Right renal pelvis (tissue), 4 donors: ENCODE measurements at regions not wholly inside any gene's neighbourhood (a gene's known extent, or its start where the extent isn't known, plus 50 kb on each side); places are given as distances from the start of the nearest gene placed in this dataset.

ENCODE experiments used
- DNase-seq, 4 donors: peaks; one replicate each; pipeline ENCODE4 v3.0.0-alpha.2; 2013; ENCODE audit warnings: low read depth in 4 of 4, low spot score in 3 of 4, missing footprints in 1 of 4

DNA sequence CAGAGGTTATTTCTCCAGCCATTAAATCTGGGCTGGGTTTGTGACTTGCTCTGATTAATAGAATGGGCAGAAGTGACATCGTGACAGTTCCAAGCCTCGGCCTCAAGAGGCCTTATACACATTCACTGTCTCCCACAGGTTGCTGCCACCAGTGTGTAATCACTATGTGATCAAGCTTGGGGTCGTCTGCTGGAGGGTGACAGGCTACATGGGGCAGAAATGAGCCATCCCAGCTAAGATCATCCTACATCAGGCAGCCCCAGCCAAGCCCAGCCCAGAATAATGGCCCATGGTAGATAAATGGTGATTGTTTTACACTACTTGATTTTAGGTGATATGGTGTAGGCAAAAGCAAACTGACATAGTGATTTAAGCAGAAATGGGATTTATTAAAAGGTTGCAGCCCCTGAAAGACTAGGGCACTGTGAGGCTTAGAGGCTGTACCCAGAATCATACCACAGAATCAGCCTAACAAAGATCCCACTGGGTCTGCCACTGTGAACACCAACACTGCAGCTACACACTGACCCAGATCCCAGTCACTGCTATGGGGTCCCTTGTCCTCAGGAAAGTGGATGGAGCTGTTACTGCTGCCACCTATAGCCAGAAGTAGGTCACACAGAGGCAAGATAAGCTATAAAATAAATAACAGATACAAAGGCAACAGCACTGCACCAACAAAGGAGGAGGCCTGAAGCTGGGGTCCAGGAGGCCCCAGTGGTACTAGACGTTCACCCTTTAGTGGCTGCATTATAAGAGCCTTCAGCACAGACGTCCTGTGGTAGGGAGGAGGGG, 159.6 kb upstream of the RBPJ start:
- no peak for DNase-seq

- DNase-seq: no peak
Observed at GRCh38 chr4:26162101-26162500, 158.7 kb upstream of the RBPJ start.

DNA sequence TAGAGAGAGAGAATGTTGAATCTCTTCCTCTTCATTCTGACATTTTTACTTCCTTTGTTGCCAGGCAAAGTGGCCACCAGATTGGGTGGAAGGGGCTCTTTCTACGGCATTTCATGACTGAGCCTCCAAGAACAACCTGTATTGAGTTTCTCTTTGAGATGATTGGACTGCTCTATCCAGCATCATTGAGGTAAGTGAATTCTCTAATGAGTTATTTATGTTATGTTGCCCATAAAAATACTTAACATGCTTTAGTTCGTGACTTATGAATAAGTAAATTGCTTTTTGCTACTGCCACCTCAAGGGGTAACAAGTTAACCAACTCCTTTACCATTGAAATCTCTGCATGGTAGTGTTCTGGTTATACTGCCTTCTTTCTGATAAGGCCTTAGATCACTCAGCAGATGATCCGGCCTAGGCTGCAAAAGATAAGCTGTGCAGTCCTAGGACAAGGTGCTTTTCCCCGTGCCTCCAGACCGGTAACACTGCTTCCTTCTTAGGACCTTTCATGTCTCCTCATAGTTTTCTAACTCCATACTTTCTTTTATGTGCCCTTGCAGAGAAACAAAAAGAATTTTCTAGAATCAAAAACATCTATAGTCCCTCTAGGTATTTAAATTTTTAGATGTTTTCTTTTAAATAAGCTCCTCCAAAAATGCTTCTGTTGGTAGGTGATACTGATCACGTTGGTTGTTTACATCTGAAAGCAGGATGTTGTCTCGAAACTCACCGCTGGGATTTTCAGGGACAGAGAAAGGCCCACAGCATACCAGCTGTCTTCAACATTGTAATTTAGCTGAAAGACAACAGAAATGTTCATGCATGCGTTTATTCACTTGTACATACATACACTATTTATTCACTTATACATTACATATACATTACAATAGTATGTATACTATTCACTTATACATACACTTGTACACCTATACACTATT, 157.1 kb upstream of the RBPJ start:
- no peak for DNase-seq

- no peak for DNase-seq
Observed at GRCh38 chr4:26171501-26171900, 149.3 kb upstream of the RBPJ start.

DNA sequence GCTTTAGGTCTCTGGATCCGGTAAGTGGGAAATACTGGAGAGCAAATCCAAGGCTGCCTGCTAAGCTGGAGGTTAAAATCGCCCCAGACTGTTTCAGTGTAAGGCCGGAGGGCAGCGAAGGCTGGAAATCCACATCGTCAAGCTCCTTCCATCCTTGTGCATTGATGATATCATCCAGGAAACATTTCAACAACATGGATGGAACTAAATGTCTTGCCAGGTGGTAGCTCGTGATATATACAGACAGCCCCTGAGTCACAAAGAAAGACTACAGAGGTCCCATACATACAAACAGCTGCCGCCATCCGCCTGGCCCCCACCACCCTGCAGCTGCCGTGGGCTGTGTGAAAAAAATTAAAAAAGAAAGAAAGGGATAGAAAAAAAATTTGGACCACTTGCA, 148.9 kb upstream of the RBPJ start:
- DNase-seq: no peak

GRCh38 chr4:26173619-26174018, 147.2 kb upstream of the RBPJ start:
- no peak for DNase-seq

DNA sequence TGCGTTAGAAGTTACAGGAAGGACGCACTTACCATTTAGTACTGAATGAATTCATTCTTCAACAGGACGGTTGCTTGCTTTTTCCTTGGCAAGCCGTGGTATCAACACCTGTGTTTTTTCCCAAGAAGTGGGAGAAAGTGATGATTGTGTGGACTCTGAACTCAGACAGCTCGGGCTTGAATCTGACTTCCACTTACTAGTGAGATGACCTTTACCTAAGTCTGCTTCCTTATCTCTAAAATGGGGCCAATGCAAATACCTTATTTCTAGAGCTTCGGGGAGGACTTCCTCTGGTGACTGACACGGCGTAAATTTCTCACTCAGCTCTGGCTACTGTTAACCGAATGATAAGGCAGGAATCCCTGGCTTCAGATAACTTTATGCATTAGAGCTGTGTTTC, 146.8 kb upstream of the RBPJ start:
- no peak for DNase-seq

GRCh38 chr4:26175006-26175786, 145.6 kb upstream of the RBPJ start:
- no peak for DNase-seq

DNA sequence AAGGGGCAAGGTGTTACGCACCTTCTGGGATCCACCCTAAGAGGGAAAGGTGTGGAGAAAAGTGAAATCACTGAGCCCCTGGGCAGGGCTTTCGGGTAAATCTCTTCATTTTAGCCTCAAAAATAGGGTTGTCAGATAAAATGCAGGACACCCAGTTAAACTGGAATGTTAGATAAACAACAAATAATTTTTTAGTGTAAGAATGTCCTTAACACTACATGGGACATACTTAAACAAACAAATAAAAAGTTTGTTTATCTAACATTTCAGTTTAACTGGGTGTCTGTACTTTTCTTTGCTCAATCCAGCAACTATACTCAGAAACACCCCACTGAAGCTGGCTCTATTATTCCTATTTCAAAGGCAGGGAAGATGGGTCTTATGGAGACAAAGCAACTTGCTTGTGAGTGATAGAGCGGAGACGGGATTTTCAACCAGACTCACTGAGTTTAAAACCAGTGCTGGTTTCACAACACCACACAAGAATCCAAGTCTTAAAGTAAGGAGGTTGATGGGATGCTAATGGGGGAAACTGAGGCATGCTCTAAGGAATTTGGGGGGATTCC, 144.8 kb upstream of the RBPJ start:
- no peak for DNase-seq

- no peak for DNase-seq
Observed at GRCh38 chr4:26176598-26177149, 144.1 kb upstream of the RBPJ start.

GRCh38 chr4:26178854-26179253, 142.0 kb upstream of the RBPJ start:
- no peak for DNase-seq

DNA sequence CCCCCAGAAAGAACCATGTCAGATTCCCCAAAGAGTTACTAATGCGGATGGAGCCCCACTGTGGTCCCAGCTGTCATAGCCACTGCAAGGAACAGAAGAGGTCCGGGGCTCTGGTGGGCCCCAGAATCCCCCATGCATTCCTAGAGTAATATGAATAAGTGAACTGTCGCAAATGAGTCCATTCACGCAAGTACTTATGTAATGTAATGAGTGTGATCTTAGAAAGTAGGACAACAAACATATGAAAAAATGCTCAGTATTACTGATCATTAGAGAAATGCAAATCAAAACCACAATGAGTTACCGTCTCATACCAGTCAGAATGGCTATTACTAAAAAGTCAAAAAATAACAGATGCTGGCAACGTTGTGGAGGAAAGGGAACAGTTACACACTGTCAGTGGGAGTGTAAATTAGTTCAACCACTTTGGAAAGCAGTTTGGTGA, 141.5 kb upstream of the RBPJ start:
- no peak for DNase-seq

DNA sequence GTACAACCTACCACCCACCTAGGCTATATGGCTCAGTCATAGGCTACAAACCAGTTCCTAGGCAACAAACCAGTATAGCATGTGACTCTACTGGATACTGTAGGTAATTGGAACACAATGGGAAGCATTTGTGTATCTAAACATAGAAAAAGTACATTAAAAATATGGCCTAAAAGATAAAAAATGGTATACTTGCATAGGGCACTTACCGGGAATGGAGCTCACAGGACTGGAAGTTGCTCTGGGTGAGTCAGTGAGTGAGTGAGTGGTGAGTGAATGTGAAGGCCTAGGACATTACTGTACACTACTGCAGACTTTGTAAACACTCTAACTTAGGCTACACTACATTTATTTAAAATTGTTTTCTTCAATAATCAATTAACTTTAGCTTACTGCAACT, 139.2 kb upstream of the RBPJ start:
- no peak for DNase-seq

DNA sequence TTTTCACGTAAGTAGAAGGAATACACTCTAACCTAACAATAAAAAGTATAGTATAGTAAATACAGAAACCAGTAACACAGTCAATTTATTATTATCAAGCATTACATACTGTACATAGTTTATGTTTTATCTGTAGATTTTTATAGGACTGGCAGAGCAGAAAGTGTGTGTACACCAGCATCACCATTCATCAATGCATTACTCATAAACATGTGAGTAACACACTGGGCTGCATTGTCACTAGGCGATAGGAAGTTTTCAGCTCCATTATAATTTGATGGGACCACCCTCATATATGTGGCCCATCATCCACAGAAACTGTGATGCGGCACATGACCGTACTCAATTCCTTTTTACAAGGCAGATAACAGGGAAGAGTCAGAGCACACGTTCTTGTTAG, 137.8 kb upstream of the RBPJ start:
- DNase-seq: no peak

DNA sequence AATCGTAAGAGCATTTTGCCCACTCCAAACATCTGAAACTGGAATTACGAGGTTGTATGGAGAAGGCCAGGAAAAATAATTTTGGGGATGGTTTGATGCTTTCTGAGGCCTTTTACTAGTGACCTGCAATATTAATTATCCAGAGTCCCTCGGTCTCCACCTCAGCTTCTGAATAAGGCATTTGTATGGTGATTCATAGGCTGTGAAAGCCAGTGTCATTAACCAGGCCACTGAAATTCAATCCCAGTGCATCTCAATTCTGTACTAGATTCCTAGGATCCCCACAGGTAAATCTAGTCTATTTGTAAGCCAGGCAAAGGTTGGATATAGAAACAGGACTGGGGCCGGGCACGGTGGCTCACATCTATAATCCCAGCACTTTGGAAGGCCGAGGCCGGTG, 135.4 kb upstream of the RBPJ start:
- no peak for DNase-seq

- DNase-seq: no peak
Observed at GRCh38 chr4:26191353-26191752, 129.5 kb upstream of the RBPJ start.

GRCh38 chr4:26192899-26193869, 127.6 kb upstream of the RBPJ start:
- DNase-seq: no peak

DNA sequence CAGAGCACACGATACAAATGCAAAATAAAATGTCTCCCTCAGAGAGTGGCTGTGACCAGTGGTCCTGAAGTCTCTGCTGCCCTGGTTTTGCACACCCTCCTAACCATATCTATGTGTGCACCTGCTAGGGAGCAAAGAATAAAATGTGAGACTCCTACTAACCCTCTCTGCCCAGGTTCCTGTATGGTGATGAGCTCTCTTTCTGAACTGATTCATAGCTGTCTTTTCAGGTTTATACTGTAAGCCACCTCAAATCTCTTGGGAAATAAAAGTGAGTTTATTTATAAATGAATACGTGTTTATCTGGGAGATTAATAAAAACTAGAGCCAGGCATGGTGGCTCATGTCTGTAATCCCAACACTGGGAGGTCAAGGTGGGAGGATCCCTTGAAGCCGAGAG, 126.0 kb upstream of the RBPJ start:
- no peak for DNase-seq

- no peak for DNase-seq
Observed at GRCh38 chr4:26196567-26196966, 124.2 kb upstream of the RBPJ start.
